ENCODE measurements at regions not wholly inside any gene's neighbourhood (a gene's known extent, or its start where the extent isn't known, plus 50 kb on each side); places are given as distances from the start of the nearest gene placed in this dataset.

GRCh38 chr10:130809761-130810515 is 501.6 kb downstream of the TCERG1L start:
- no peak for DNase-seq

DNA sequence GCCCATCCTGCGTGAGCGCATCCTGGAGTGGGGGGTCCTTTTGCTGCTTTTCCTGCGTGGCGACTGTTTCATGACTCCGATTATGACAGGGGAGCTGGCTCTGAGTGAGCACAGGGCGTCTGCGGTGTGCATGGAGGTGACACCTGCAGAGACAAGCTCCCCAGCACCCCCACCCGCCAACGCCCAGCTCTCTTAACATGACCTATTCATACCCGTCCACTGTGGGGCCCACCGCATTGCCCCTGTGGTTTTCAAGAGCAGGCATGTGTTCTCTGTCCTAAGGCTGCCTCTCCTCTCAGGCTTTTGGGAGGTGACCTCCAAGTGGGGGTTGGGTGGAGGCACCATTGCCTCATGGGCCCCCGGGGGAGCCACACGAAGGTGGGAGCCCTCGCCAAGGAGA is 500.7 kb downstream of the TCERG1L start:
- DNase-seq: no peak

GRCh38 chr10:130812381-130813148 is 499.0 kb downstream of the TCERG1L start:
- DNase-seq: no peak

DNA sequence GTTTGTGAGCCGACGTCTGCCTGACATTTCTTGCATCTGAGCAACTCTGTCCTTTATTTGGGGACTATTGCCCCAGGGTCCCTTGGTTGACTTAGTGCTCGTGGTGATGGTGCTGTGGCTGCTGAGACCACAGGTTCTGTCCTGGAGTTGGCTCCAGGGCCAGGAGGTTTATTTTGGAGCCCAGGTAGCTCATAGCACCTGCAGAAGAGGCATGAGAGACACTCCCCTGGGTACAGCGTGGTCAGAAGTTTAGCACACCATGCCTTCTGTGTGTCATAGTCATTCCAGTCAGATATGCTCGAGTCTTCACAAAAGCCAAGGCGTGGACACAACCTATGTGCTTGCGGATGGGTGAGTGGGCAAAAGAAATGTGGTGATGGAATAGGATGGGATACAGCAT is 496.9 kb downstream of the TCERG1L start:
- DNase-seq: no peak

DNA sequence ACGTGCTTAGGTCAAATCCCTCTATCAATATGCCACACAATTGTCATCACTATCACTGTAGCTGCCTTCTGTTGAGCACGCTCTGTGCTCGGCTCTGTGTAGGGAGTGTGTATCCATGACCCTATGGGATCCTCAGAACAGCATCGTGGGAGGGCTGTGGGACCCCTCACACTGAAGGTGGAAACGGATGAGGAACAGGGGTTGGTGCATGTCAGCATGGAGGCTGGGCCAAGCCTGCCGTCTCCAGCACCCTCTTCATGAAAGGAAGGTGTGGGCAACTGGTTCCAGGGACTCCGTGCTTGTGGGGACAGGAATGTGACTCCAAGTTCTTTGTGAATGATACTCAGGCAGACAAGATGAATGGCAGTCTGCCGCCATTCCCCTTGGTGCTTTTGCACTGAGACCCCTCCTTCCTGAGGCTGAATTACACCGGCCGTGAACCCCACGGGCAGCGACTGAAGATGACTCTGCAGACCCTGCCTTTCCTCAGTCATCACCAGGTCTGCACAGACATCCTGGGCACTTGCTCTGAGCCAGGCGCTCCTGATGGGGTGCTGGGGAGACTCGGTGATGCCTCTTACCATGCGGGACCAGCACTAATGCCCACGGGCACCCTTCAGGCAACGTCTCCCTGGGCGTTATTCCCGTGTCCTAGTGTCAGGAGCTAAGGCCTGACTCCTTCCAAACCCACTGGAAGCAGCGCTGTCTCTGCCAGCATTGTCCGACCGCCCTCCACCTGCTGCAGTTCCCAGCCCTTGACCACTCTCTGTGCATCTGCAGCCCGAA is 495.2 kb downstream of the TCERG1L start:
- no peak for DNase-seq

GRCh38 chr10:130817046-130817624 is 494.4 kb downstream of the TCERG1L start:
- DNase-seq: no peak

GRCh38 chr10:130817674-130818073 is 493.8 kb downstream of the TCERG1L start:
- DNase-seq: no peak

GRCh38 chr10:130820880-130821482 is 490.5 kb downstream of the TCERG1L start:
- DNase-seq: no peak

DNA sequence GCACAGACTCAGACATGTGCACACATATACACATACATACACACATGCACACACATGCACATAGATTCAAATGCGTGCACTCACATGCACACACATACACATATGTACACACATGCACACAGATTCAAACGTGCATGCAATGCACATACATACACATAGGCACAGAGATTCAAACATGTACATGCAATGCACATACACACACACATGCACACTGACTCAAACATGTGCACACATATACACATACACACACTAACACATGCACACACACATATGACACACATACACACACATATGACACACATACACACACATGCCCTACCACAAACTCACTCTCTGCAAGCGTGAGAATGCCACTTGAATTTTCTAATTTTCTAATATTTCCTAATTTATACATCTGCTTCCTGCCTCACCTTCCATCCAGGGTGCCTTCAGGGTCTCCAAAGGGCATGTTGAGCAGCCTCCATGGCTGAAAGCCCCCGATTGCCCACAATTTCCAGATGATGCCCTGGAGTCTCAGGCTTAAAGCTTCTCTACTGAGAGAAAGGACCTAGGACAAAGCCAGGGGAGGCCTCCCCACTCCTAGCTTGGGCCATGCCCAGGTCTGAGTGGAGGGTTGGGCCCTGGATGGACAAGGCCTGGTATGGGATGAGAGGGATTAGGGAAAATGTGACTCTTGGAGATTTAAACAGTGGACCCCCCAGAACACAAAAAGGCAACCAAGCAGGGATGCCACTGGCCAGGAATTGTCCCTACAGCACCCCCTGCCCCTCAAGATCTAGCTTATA is 487.1 kb downstream of the TCERG1L start:
- DNase-seq: no peak

GRCh38 chr10:130833596-130833995 is 477.9 kb downstream of the TCERG1L start:
- DNase-seq: no peak

GRCh38 chr10:130834170-130834569 is 477.4 kb downstream of the TCERG1L start:
- DNase-seq: no peak

GRCh38 chr10:130834573-130834972 is 476.9 kb downstream of the TCERG1L start:
- no peak for DNase-seq

- no peak for DNase-seq
These were observed 476.5 kb downstream of the TCERG1L start for GRCh38 chr10:130835068-130835467.

DNA sequence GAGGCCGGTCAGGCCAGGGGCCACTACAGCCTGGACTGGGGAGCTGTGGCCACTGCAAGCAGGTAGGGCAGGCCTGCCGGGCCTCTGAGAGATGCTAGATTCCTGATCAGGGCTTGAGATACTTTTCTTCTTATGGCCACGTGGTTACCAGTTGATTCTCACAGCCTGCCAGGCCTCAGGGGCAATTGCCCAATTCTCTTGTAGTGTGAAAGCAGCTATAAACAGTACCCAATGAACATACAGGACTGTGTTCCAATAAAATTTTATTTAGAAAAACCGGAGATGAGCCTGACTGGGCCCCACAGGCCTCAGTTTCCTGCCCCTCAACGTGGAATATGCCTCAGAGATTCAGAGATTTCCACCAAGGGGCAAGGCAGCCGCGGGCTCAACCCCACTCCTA is 475.2 kb downstream of the TCERG1L start:
- no peak for DNase-seq

- DNase-seq: no peak
These were observed 468.4 kb downstream of the TCERG1L start for GRCh38 chr10:130843051-130843653.

GRCh38 chr10:130844310-130844709 is 467.2 kb downstream of the TCERG1L start:
- DNase-seq: no peak

- DNase-seq: no peak
These were observed 464.4 kb downstream of the TCERG1L start for GRCh38 chr10:130847170-130847569.

GRCh38 chr10:130848855-130849254 is 462.7 kb downstream of the TCERG1L start:
- no peak for DNase-seq

- DNase-seq: no peak
These were observed 457.4 kb downstream of the TCERG1L start for GRCh38 chr10:130854151-130854550.

GRCh38 chr10:130857631-130858295 is 453.8 kb downstream of the TCERG1L start:
- DNase-seq: no peak

DNA sequence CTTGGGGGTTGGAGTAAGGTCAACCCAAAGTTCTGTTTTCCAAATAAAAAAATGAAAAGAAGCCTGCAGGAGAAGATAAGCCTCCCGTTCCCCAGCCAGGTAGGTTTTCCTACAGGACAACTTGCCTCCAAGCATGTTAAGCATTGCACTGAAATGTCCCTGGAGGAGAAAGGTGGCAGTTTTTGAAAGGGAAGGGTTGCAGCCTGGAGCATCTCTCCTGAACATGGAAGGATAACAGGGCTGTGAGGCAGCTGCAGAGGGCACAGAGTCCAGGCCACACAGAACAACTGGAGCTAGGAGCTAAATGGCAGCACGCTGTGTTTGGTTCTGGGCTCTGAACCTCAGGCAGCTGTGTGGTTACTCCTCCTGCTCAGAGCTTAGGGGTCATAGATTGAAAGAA is 452.9 kb downstream of the TCERG1L start:
- no peak for DNase-seq

All from NCI-H2029 (cell line).